Medulla oblongata (tissue), 1 donor: ENCODE measurements at regions not wholly inside any gene's neighbourhood (a gene's known extent, or its start where the extent isn't known, plus 50 kb on each side); places are given as distances from the start of the nearest gene placed in this dataset.
"Not testable (repeated sequence)": the region's sequence is repeated elsewhere in the genome, so short reads cannot be mapped to it uniquely, and the experiment has no call there.

Experiments
- DNase-seq: peaks from one replicate; pipeline ENCODE4 v3.0.0-alpha.2; 2015; ENCODE audit errors: extremely low spot score

GRCh38 chr5:106363578-106363977 is 1307.2 kb downstream of the EFNA5 start:
- no peak for DNase-seq

DNA sequence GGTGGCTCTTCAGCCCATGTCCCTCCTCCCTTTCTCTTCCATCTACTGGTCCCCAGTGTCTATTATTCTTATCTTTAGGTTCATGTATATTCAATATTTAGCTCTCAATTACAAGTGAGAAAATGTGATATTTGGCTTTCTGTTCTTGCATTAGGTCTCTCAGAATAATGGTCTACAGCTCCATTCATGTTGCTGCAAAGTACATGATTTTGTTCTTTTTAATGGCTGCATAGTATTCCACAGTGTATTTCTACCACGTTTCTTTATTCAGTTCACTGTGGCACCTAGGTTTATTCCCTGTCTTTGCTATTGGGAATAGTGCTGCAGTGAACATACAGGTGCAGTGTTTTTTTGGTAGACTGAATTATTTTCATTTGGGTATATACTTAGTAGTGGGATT is 1308.8 kb downstream of the EFNA5 start:
- no peak for DNase-seq

- DNase-seq: no peak
Measured at GRCh38 chr5:106331415-106331814, 1339.3 kb downstream of the EFNA5 start.

DNA sequence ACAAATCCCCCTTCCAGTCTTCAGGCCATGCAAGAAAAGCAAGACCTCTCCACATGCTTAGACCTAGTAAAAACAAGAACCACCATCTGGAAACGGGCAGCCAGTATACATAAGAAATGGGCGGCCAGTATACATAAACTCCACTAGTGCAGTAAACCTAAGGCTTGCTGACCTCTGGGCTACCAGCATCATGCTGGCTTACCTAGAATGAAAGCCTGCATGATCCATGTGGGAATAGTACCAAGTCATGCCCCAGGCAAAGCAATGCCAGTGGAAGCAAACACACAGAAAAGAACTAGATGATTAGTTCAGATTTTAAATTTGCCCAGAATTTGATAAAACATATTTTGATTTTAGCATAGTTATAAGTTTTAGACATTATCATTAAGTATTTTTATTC is 1346.4 kb downstream of the EFNA5 start:
- no peak for DNase-seq

DNA sequence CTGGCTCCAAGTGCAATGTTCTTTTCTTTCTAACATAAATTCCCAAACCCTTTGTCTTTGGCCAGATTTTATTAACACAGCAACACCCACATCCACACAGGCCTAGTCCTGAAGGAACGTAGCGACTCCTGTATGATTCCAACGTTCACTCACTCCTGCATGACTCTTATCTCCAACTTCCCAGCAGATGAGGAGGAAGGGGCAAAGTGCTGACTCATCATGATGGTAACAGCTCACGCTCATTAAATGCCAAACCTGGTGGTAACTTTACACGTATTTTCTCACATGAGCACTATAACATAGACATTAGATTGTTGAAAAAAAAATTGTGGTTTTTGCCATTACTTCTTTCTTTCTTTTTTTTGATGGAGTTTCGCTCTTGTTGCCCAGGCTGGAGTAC is 1349.5 kb downstream of the EFNA5 start:
- DNase-seq: no peak

DNA sequence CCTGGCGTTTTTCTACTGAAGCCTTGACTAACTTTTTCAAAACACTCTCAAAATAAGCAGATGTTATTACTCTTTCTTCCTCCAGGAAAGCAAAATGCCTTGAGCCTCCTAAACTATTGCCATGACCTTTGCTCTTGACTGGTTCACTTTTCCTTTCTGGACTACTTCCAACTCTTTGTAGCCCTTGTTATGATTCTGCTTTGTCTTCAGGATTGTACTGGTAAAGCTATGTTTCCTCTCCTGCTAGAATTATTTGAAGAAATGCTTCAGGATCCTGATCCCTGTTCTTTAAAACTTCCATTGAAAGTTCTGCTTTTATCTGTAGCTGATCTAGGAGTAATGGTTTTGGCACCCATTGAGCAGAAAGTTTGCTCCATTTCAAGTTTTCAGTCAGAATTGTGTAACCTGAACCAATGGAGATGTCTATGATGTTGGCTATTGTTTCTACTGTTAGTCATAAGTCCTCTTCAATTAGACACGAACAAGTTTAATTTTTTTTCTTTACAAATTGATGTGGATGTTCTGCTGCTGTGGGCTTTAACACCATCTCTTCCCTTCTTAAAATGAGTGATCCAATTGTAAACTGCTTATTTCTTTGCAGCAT is 1356.4 kb downstream of the EFNA5 start:
- DNase-seq: no peak

DNA sequence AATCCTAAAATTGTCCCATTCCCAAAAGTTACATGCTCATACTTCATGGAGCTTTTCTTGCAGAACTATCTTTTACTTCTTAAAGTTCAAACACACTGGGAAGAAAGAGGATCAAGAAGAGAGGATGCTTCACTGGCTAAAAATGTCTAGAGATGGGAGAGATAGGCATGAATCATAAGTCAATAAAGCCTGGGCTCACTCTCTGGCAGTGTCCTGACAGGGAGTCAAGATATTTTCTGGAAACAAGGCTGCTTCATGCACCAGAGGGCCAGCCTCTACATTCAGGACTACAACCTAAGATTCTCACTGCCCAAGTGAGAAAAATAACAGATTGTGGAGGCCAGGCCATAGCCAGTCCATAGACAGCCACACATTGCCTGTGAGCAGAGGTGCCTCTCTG is 1358.4 kb downstream of the EFNA5 start:
- DNase-seq: no peak

DNA sequence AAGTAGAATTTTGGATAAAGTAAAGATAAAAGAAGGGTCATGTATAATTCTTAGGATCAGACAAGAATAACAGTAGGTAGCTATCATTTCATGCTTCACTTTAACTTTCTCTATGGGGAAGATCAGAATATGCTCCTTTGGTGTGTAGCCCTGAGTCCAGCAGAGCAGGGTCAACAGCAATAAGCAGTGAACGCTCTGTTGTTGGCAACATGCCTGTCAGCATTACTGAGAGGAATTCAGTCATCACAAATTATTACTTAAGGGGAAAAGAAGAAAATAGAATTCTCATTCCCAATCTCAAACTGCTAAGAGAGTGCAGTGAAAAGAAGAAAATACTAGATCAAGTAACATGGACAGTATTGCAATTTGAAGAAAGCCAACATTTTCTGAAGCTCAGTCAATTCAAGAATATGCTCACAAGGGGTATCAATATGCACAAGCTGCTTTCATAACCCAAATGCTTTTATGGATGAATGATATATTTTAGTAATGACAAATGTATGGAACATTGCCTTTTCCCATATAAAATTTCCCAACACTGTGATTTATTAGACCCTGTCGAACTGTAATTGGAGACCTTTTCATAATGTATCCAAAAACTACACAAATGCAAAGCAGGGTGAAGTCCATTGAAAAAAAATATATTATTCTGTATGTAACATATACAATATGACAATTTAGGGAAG is 1359.4 kb downstream of the EFNA5 start:
- DNase-seq: no peak

GRCh38 chr5:106307265-106307664 is 1363.5 kb downstream of the EFNA5 start:
- DNase-seq: no peak

DNA sequence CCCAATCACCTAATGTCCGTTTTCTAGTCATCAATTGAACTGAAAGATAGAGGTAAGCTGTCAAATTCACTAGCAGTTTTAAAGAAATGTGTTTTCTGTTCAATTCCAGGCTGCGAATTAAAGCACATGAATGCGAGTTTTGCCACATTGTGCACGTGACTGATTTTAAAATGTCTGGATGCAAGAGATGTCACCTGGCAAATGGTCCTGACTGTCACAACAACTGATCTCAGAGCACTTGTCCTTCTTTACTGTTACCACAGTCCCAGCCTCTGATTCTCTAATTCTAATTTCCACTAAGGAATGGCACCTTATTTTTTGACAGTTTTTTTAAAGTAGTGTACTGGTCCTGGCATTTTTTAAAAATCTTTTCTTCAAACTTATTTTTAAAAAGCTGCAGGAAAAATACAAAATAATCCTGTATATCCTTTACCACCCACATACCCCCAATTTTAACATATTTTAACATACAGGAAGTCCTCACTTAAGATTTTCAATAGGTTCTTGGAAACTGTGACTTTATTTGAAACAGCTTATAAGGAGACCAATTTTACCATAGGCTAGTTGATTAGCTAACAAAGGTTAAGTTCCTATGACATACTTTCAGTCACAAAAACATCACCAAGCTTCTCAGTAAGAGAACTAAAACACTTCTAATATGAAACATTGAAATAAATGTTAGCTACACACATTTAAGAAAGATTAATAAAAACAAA is 1364.3 kb downstream of the EFNA5 start:
- no peak for DNase-seq

- no peak for DNase-seq
Measured at GRCh38 chr5:106303911-106304310, 1366.8 kb downstream of the EFNA5 start.

DNA sequence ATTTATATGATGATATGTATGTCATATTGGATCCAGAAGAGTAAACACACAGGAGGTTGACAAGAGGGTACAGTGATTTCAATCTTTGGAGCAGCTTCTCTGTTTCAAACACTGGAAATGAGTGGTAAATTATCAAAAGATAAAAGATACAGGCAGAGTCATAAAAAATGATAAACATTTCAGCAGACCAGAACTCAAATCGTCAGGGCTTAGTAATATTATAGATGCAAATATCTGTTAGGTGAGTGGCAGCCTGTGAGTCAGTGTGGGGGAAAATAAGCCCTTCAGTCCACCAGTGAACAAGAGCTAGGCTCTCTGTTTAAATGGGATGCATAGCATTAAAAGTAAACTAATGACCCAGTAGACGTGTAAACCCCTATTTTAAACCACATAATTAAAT is 1378.1 kb downstream of the EFNA5 start:
- DNase-seq: no peak

DNA sequence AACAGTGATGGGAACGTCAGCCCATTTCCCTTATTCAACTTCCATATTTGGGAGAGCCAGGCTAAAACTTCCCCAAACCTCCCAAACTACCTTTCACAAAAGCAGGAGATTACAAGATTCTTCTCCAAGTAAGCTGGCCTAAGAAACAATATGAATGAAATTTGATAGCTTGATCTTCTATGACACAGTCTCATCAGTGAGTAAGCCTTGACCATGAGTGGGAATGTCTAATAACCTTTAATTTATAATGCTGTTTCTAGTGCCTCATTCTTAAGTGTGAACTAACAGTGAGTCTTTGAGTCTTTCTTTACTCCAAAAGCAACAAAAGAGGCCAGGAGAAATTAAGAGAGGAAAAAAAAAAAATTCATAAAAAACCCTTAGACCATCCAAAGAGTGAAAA is 1379.9 kb downstream of the EFNA5 start:
- no peak for DNase-seq

GRCh38 chr5:106288979-106289378 is 1381.8 kb downstream of the EFNA5 start:
- no peak for DNase-seq

DNA sequence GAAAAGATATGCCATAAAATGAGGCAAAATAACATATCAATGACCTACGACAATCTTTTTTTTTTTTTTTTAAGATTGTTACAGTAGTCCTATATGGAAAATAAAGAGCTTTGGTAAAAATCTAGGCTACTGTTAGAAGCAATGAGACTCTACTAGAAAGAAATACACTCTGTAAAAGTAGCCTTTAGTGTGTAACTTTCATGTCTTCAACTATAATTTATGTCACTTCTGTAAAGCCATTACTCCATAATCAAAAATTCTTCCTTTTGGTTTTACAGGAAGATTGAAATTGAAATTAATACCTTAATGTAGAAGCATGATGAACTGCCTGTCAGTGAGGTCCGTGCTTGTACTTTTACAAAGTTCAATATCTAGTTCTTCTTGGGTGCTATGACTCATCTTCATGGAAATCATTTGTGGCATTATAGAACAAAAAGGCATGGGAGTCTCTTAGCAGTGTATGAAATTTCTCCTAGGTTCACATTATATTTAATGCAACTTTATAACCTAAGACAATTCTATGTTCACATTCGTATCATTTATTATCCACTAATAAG is 1393.1 kb downstream of the EFNA5 start:
- no peak for DNase-seq

GRCh38 chr5:106269252-106269843 is 1401.4 kb downstream of the EFNA5 start:
- peak; percentile 28 for DNase-seq

- no peak for DNase-seq
Measured at GRCh38 chr5:106267256-106267655, 1403.5 kb downstream of the EFNA5 start.

DNA sequence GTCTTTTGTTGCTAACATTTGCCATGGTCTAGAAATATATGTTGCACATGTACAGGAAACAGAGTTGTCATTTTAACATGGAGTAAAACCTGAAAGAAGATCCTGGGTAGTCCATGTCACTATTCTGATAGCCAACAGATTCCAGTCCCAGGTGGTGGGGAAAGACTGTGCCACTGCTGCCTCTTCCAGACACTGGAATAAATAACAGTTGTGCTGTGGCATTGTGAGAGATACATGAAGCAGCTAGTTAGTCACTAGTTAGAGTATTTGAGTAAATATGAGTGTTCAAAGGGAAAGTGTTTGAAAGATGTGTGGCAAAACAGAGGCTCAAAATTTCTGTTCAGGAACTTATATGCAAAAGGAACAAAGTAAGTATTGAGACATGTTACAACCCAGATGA is 1408.3 kb downstream of the EFNA5 start:
- DNase-seq: no peak

GRCh38 chr5:106259431-106260090 is 1411.2 kb downstream of the EFNA5 start:
- DNase-seq: not testable (repeated sequence)

- no peak for DNase-seq
Measured at GRCh38 chr5:106258591-106259125, 1412.1 kb downstream of the EFNA5 start.

- DNase-seq: no peak
Measured at GRCh38 chr5:106254784-106255183, 1416.0 kb downstream of the EFNA5 start.
